Non-pigmented ciliary epithelial cell (primary cell): ENCODE measurements at regions not wholly inside any gene's neighbourhood (a gene's known extent, or its start where the extent isn't known, plus 50 kb on each side); places are given as distances from the start of the nearest gene placed in this dataset.

Experiments used
- DNase-seq: peaks from one replicate; pipeline ENCODE4 v3.0.0-alpha.2; 2010; ENCODE audit warnings: low read depth

DNA sequence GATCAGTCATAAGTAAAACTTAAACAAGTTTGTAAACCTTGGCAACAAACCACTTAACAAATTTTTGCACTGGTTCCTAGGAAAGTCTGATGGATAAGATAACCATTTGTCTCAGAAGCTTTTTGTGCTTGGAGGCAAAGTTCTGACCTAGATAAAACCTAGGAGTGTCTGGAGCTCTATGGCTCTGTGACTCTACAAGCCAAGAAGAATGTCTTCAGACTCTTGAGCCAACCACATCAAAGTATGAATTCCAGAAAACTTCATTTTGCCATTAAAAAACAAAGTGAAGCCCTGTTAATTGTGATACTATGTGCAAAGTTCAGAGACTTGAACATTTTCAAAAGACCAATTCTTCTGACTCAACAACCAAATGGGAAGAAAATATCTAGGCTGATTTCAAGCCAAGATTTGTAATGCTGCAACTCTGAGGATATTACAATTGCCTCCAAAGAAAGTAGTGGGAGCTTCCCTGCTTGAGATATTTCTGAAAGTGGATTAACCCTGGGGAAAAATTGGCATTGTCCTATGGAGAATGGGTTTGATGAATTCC, 158.1 kb upstream of the FOXQ1 start:
- DNase-seq, result no peak

GRCh38 chr6:1146500-1146899, 165.4 kb upstream of the FOXQ1 start:
- no peak for DNase-seq

DNA sequence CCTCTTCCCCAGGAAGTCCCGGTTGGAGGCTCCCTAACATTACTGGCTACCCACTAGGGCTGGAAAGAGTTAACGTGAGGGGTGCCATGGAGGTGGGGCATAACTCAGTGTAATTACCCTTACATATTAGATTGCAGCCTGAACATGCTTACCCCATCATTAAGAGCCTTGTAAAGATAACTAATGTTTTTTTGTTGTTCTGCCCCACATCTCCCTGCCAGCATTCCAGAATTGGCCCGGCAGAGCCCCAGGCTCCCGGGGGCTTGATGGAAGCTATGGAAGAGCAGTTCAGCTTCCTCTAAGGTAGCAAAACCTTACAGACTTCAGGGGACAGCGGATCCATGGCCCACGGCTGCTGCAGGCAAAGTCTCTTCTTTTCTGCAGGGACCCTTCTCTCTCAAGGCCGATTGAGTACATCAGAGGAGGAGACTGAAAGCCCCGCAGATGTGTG, 166.1 kb upstream of the FOXQ1 start:
- no peak for DNase-seq

GRCh38 chr6:1144842-1145767, 166.8 kb upstream of the FOXQ1 start:
- no peak for DNase-seq

DNA sequence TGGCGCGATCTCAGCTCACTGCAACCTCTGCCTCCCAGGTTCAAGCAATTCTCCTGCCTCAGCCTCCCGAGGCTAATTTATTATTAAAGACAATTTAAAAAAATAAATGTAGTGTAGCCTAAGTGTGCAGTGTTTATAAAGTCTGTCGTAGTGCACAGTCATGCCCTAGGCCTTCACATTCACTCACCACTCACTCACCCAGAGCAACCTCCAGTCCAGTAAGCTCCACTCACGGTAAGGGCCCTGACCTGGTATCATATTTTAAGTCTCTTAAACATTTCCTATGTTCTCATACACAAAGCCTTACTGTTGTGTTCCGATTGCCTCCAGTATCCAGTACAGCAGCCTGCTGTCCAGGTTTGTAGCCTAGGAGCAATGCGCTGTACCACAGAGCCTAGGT, 168.2 kb upstream of the FOXQ1 start:
- no peak for DNase-seq

DNA sequence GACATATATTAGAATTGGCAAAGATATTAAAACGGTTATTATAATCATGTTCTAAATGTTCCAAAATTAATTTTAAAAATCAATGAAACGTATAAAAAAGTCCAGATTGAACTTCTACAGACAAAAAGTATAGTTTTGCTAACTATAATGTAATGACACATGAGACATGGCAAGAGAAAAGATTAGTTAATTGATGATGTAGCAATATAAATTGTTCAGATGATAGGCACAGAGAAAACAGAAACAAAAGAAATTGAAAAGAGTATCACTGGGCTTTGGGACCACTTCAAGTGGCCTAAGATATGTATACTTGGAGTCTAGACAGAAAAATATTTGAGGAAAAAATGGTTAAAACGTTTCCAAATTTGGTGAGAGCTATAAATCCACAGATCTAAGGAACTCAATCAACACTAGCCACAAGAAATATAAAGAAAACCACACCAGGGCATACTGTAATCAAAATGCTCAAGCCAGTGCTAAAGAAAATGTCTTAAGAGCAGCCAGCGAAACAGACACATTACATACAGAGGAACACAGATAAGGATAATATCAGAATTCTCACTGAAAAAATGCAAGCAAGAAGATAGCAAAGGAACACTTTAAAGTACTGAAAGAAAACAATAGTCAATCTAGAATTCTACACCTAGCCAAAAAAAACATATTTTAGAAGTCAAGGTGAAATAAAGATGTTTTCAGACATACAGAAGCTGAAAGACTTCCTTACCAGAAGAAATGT, 172.6 kb upstream of the FOXQ1 start:
- DNase-seq, result no peak

GRCh38 chr6:1137849-1138248, 174.0 kb upstream of the FOXQ1 start:
- no peak for DNase-seq

- no peak for DNase-seq
Measured at GRCh38 chr6:1136827-1137226, 175.1 kb upstream of the FOXQ1 start.

- DNase-seq, result no peak
Measured at GRCh38 chr6:1136415-1136774, 175.5 kb upstream of the FOXQ1 start.

DNA sequence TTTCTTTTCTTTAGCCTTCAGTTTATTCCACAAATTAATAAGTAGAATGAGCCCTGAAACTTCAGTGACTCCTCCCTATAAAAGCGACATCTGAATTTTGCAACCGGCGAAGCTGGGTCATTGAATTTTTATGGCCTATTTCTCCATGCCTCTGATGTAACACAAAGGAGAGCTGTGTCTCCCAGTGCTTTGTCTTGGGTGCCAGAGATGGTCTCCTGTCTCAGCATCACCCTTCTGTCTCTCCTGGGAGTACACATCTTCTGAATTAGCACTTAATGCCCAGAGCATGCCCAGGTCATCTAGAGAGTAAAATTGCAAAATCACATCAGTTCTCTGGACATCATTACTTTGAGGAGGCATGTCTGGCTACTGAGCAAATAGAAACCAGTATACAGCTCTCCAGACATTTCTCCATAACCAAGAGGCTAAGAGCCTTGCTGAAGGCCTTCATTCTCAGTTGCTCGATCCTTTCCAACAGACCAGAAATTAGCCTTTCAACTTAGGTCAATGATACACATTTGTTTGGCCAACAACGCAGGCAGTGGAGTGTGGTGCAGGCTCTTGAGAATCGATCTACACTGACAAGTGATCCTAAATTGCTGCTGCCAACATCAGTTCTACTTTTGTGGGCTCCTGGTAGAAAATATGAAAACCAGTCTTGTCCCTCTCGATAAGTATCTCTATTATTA, 176.0 kb upstream of the FOXQ1 start:
- DNase-seq, result no peak

- DNase-seq, result peak; percentile 27
Measured at GRCh38 chr6:1131285-1132079, 180.4 kb upstream of the FOXQ1 start.

DNA sequence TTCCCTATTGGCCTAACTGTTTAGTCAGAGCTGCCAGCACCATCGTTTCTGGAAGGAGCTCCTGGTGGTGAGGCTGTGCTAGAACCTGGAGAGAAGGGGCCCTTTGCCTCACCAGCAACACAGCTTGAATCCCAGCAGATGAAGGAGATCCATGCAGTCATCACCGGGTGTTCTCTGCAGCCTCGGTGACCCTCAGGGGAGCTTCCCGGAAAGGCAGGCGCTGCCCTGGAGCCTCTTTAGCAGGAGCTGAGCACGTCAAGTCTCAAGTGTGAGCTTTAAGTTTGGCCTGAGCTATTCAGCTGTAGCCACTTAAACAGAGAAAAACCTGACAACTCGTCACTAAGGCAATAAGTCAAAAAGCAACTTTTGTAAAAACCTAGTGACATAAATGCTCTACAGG, 181.2 kb upstream of the FOXQ1 start:
- no peak for DNase-seq

DNA sequence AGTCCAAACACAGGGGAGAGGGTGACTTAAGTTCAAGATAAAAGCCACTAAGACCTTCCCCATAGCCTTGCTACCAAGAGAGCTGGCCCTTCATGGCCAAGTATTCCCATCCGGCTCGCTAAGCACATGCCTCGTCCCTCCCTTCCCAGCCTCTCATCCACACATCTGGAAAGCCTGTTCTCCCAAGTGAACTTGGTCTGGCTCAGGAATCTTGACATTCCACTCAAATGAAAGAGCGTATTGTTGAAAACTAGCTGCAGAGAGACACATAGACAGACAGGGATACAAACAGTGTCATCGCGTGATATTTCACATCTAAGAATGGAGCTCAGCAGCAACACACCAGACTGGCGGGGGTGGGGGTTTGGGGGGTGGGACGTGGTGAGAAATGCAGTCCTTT, 182.8 kb upstream of the FOXQ1 start:
- no peak for DNase-seq

- DNase-seq, result no peak
Measured at GRCh38 chr6:1127597-1128288, 184.2 kb upstream of the FOXQ1 start.

DNA sequence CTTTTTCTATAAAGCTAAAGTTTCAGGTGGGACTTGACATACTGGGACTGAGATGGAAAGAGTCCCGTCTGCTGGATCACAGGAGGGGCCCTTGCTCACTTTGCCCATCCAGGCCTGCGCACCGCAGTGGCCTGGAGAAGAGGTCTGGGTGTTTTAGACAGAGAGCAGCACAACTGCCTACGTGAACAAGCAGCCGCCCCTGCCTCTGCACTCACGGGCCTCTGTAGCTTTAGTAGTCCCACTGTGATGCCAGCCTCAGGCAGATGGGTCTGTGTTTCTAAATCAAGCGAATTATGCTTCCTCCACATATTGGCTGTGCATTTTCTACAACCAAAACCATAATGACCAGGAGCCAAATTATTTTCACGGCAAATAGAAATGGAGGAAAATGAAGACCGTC, 184.8 kb upstream of the FOXQ1 start:
- no peak for DNase-seq

GRCh38 chr6:1126036-1126435, 185.9 kb upstream of the FOXQ1 start:
- no peak for DNase-seq

DNA sequence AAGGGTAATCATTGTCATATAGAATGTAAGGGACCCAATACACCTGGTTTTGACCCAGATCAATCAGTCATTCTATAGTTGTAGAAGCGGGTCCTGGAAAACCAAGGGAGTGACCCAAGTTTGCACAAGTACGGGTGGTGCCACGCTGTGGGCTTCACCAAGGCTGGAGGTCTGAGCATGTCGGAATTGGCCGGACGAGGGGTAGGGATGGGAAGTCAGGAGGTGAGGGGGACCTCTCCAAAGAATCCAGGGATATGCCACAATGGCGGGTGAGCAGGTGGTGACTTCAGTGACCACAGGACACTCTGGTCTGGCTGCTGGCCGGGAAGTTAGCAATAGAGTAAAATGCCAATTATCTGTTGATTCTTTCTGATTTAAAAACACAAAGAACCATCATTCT, 186.6 kb upstream of the FOXQ1 start:
- no peak for DNase-seq

GRCh38 chr6:1124885-1125284, 187.0 kb upstream of the FOXQ1 start:
- DNase-seq, result no peak

DNA sequence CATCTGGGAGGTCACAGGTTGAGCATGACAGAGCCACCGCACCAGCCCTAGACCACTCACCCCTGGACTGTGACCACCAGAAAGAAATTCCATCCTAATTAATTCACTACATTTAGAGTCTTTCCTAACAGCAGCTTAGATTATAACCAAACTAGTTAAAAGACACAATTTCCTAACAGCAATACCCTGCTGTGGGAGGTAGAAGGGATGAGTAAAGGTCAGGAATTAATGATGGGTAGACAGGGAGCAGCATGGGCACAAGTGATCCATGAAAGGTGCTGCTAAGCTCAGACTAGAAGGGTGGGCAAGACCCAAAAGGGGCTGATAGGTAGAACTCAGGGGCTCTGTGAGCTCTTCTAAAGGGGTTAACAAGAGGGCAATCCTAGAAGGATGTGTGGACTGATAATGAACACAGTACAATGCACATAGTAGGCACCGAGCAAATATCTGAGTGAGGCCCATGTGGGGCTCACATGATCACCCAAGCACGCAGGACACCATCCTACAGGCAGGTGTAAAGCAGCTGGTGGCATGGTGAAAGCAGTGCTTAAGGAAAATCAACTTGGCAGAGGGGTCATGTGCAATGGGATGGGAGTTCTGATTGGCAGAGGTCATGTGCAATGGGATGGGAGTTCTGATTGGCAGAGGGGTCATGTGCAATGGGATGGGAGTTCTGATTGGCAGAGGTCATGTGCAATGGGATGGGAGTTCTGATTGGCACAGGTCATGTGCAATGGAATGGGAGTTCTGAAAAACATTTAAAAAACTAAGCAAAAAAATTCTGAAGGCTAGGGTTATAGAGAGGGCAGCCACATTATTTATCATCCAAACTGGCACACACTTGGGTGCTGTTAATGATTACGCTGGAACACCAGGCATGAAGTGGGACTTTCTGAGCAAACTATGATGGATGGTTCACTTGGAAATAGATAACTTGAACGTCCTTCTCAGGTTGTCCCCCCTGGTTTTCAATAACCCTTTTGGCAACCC, 188.2 kb upstream of the FOXQ1 start:
- no peak for DNase-seq

DNA sequence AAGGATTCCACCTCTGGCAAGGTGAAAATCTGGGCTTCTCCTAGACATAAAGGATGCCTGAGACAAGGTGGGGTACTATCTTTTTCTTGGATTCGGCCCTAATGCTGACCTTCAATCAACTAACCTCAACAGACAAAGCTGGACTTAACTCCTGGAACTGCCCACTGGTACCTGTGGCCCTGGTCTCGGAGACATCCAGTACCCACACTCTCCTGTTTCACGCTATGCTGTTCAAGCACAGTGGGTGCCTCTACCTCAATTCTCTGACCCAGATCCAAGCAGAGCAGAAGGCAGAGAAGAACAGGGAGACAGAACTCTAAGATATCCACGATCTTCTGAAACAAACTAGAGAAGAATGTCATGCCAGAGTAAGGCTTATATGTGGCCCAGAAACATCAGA, 189.8 kb upstream of the FOXQ1 start:
- DNase-seq, result no peak
